ENCODE measurements at regions not wholly inside any gene's neighbourhood (a gene's known extent, or its start where the extent isn't known, plus 50 kb on each side); places are given as distances from the start of the nearest gene placed in this dataset.
"Not testable (repeated sequence)": the region's sequence is repeated elsewhere in the genome, so short reads cannot be mapped to it uniquely, and the experiment has no call there.

DNA sequence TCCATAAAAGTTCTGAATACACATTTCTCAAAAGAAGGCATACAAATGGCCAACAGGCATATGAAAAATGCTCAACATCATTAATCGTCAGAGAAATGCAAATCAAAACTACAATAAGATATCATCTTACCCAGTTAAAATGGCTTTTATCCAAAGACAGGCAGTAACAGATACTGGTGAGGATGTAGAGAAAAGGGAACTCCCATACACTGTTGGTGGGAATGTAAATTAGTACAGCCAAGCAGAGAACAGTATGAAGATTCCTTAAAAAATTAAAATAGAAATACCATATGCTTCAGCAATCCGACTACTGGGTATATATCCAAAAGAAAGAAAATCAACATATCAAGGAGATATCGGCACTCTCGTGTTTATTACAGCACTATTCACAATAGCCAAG, 1312.5 kb downstream of the DSC3 start:
- 12% methylated on average over 4 of the region's 4 CpGs for WGBS (ENCODE audit: missing lambda C conversion rate)

DNA sequence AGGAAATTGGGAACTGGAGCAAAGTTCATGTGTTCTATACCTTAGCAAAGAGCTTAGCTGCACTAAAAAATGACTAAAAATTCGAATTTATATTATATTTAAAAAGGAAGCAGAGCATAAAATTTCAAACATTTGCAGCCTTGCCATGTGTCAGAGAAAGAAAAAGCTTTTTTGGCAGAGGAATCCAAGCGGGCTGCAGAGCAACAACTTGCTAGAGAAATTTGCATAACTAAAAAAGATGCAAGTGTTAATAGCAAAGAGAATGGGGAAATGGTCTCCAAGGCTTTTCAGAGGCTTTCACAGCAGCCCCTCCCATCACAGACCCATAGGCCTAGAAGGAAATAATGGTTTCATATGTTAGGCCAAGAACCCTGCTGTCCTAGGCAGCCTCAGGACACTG, 1315.9 kb downstream of the DSC3 start:
- ATAC-seq (no peak), FAIRE-seq (no peak)
- CTCF ChIA-PET, result no interaction called here

More for the DNA sequence above, 1312.5 kb downstream of the DSC3 start:
- H3K9me3 ChIP-seq, result no peaks in the 10 kb centered on the region
- no peak overlapping the region for H3K4me2 ChIP-seq
- no peak for ATAC-seq
- POLR2A ChIA-PET, result no interaction called here
- H3K27ac ChIP-seq, result no peak overlapping the region
- CTCF ChIA-PET, result no interaction called here
- no peak overlapping the region for H3K4me3 ChIP-seq
- no peaks in the 10 kb centered on the region for H3K4me1 ChIP-seq
- DNase-seq (ENCODE audit: low read depth in 1 of 2, low spot score in 1 of 2), result no peak
- TF ChIP-seq, protein P1, sequence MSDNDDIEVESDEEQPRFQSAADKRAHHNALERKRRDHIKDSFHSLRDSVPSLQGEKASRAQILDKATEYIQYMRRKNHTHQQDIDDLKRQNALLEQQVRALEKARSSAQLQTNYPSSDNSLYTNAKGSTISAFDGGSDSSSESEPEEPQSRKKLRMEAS (IDR thresholded peaks at IDR 0.05), result no peak
- TF ChIP-seq NFE2L2 (conservative IDR thresholded peaks at IDR 0.05; ENCODE audit: low read length), result no peak
- no peak for TF ChIP-seq EP300 (IDR thresholded peaks at IDR 0.05)
- TF ChIP-seq FOXS1 (CRISPR knock-in tag; IDR thresholded peaks at IDR 0.05), result no peak
- no peak for TF ChIP-seq MAZ (IDR thresholded peaks at IDR 0.05; ENCODE audit: borderline replicate concordance, low read depth, low read length)
- TF ChIP-seq CEBPB (IDR thresholded peaks at IDR 0.05), result no peak
- TF ChIP-seq ZFP36 (IDR thresholded peaks at IDR 0.05; ENCODE audit: borderline replicate concordance, partially characterized antibody), result no peak
- TF ChIP-seq FOSL2 (IDR thresholded peaks at IDR 0.05), result no peak
- no peak for TF ChIP-seq FOSL2 (CRISPR knock-in tag; IDR thresholded peaks at IDR 0.05)
- TF ChIP-seq CBX2 (IDR thresholded peaks at IDR 0.05; ENCODE audit: borderline replicate concordance, low read depth), result no peak
- TF ChIP-seq, protein P2, sequence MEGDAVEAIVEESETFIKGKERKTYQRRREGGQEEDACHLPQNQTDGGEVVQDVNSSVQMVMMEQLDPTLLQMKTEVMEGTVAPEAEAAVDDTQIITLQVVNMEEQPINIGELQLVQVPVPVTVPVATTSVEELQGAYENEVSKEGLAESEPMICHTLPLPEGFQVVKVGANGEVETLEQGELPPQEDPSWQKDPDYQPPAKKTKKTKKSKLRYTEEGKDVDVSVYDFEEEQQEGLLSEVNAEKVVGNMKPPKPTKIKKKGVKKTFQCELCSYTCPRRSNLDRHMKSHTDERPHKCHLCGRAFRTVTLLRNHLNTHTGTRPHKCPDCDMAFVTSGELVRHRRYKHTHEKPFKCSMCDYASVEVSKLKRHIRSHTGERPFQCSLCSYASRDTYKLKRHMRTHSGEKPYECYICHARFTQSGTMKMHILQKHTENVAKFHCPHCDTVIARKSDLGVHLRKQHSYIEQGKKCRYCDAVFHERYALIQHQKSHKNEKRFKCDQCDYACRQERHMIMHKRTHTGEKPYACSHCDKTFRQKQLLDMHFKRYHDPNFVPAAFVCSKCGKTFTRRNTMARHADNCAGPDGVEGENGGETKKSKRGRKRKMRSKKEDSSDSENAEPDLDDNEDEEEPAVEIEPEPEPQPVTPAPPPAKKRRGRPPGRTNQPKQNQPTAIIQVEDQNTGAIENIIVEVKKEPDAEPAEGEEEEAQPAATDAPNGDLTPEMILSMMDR (IDR thresholded peaks at IDR 0.05), result no peak
- TF ChIP-seq, protein P3, sequence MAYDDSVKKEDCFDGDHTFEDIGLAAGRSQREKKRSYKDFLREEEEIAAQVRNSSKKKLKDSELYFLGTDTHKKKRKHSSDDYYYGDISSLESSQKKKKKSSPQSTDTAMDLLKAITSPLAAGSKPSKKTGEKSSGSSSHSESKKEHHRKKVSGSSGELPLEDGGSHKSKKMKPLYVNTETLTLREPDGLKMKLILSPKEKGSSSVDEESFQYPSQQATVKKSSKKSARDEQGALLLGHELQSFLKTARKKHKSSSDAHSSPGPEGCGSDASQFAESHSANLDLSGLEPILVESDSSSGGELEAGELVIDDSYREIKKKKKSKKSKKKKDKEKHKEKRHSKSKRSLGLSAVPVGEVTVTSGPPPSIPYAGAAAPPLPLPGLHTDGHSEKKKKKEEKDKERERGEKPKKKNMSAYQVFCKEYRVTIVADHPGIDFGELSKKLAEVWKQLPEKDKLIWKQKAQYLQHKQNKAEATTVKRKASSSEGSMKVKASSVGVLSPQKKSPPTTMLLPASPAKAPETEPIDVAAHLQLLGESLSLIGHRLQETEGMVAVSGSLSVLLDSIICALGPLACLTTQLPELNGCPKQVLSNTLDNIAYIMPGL (CRISPR knock-in tag; IDR thresholded peaks at IDR 0.05; ENCODE audit: borderline replicate concordance), result no peak
- no peak for TF ChIP-seq HOXB5 (CRISPR knock-in tag; IDR thresholded peaks at IDR 0.05)
- FAIRE-seq, result no peak

DNA sequence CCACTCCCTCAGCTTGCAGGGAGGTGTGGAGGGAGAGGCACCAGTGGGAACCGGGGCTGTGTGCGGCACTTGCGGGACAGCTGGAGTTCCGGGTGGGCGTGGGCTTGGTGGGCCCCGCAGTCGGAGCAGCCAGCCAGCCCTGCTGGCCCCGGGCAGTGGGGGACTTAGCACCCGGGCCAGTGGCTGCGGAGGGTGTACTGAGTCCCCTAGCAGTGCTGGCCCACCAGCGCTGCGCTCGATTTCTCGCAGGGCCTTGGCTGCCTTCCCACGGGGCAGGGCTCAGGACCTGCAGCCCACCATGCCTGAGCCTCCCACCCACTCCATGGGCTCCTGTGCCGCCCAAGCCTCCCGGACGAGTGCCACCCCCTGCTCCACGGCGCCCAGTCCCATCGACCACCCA, 1319.1 kb downstream of the DSC3 start:
- POLR2A ChIA-PET; ATAC-seq; H3K27ac ChIP-seq; H3K4me3 ChIP-seq; H3K4me1 ChIP-seq; FAIRE-seq; CTCF ChIA-PET; DNase-seq (ENCODE audit: low read depth in 1 of 2, low spot score in 1 of 2); H3K4me2 ChIP-seq; H3K9me3 ChIP-seq: not testable (repeated sequence)
- no CpG with 5 or more reads among the region's 21 CpGs for WGBS (ENCODE audit: missing lambda C conversion rate)

More for the DNA sequence above, 1315.9 kb downstream of the DSC3 start:
- TF ChIP-seq, protein P4, sequence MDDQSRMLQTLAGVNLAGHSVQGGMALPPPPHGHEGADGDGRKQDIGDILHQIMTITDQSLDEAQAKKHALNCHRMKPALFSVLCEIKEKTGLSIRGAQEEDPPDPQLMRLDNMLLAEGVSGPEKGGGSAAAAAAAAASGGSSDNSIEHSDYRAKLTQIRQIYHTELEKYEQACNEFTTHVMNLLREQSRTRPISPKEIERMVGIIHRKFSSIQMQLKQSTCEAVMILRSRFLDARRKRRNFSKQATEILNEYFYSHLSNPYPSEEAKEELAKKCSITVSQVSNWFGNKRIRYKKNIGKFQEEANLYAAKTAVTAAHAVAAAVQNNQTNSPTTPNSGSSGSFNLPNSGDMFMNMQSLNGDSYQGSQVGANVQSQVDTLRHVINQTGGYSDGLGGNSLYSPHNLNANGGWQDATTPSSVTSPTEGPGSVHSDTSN (IDR thresholded peaks at IDR 0.05), result no peak
- TF ChIP-seq ZFP36 (IDR thresholded peaks at IDR 0.05; ENCODE audit: borderline replicate concordance, partially characterized antibody), result no peak
- no peak for TF ChIP-seq NR3C1 (IDR thresholded peaks at IDR 0.05)
- no peaks in the 10 kb centered on the region for H3K9me3 ChIP-seq
- 10% methylated on average over 2 of the region's 2 CpGs for WGBS (ENCODE audit: missing lambda C conversion rate)
- H3K27ac ChIP-seq, result no peak overlapping the region
- H3K4me2 ChIP-seq, result no peak overlapping the region
- no peak overlapping the region for H3K4me3 ChIP-seq
- no peak for DNase-seq (ENCODE audit: low read depth in 1 of 2, low spot score in 1 of 2)
- POLR2A ChIA-PET, result no interaction called here
- no peaks in the 10 kb centered on the region for H3K4me1 ChIP-seq

DNA sequence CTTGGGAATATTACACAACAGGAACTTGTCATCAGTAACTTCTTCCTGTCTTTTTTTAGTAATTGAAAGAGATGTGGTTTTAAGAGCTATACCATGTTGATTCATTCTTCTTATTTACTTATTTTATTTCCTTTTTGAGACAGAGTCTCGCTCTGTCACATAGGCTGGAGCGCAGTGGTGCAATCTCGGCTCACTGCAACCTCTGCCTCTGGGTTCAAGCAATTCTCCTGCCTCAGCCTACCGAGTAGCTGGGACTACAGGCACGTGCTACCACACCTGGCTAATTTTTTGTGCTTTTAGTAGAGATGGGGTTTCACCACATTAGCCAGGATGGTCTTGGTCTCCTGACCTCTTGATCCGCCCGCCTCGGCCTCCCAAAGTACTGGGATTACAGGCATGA, 1326.6 kb downstream of the DSC3 start:
- ATAC-seq; H3K9me3 ChIP-seq; H3K4me3 ChIP-seq; POLR2A ChIA-PET; H3K4me1 ChIP-seq; H3K27ac ChIP-seq; FAIRE-seq; DNase-seq (ENCODE audit: low read depth in 1 of 2, low spot score in 1 of 2); CTCF ChIA-PET; H3K4me2 ChIP-seq: not testable (repeated sequence)
- 50% methylated on average over 8 of the region's 8 CpGs for WGBS (ENCODE audit: missing lambda C conversion rate)
